H54 (cell line): ENCODE measurements at regions not wholly inside any gene's neighbourhood (a gene's known extent, or its start where the extent isn't known, plus 50 kb on each side); places are given as distances from the start of the nearest gene placed in this dataset.

Experiments used
- DNase-seq: peaks from one replicate; pipeline ENCODE4 v3.0.0; 2011; ENCODE audit warnings: low spot score, mixed read lengths; ENCODE audit not compliant: insufficient read length
- FAIRE-seq: peaks from 3 replicates; lab custom pipeline; 2011; peaks lifted over from hg19 to GRCh38; lab: Jason Lieb, UNC
- POLR2A ChIP-seq: IDR thresholded peaks from 2 replicates; pipeline ENCODE4 v1.6.1; 2011; ENCODE audit warnings: low read depth, mild to moderate bottlenecking, low read length

- DNase-seq (no peak), FAIRE-seq (no peak)
- TF ChIP-seq POLR2A, result no peak
Measured at GRCh38 chr15:61411902-61412510, 182.9 kb upstream of the RORA start.

GRCh38 chr15:61410662-61411061, 181.6 kb upstream of the RORA start:
- no peak for DNase-seq
- FAIRE-seq, result no peak
- no peak for TF ChIP-seq POLR2A

GRCh38 chr15:61404567-61404966, 175.5 kb upstream of the RORA start:
- FAIRE-seq, result no peak
- TF ChIP-seq POLR2A, result no peak
- no peak for DNase-seq

- DNase-seq, result no peak
- TF ChIP-seq POLR2A, result no peak
- FAIRE-seq, result no peak
Measured at GRCh38 chr15:61403884-61404283, 174.8 kb upstream of the RORA start.

GRCh38 chr15:61401903-61402698, 173.0 kb upstream of the RORA start:
- no peak for FAIRE-seq
- DNase-seq, result no peak
- TF ChIP-seq POLR2A, result no peak

GRCh38 chr15:61398310-61398709, 169.2 kb upstream of the RORA start:
- TF ChIP-seq POLR2A, result no peak

GRCh38 chr15:61396235-61396919, 167.3 kb upstream of the RORA start:
- FAIRE-seq (no peak), DNase-seq (no peak)
- no peak for TF ChIP-seq POLR2A

More at GRCh38 chr15:61398310-61398709, 169.2 kb upstream of the RORA start:
- FAIRE-seq (no peak), DNase-seq (no peak)

GRCh38 chr15:61393949-61394348, 164.8 kb upstream of the RORA start:
- FAIRE-seq (no peak), DNase-seq (no peak)
- no peak for TF ChIP-seq POLR2A

GRCh38 chr15:61393524-61393923, 164.4 kb upstream of the RORA start:
- no peak for TF ChIP-seq POLR2A
- FAIRE-seq, result no peak

GRCh38 chr15:61390138-61390537, 161.0 kb upstream of the RORA start:
- no peak for TF ChIP-seq POLR2A
- no peak for DNase-seq
- no peak for FAIRE-seq

More at GRCh38 chr15:61393524-61393923, 164.4 kb upstream of the RORA start:
- no peak for DNase-seq

- no peak for TF ChIP-seq POLR2A
- FAIRE-seq, result no peak
- no peak for DNase-seq
Measured at GRCh38 chr15:61389334-61390028, 160.4 kb upstream of the RORA start.

GRCh38 chr15:61387675-61388074, 158.6 kb upstream of the RORA start:
- DNase-seq (no peak), FAIRE-seq (no peak)
- no peak for TF ChIP-seq POLR2A

GRCh38 chr15:61383421-61383820, 154.3 kb upstream of the RORA start:
- TF ChIP-seq POLR2A, result no peak
- DNase-seq (no peak), FAIRE-seq (no peak)

GRCh38 chr15:61382927-61383326, 153.8 kb upstream of the RORA start:
- FAIRE-seq (no peak), DNase-seq (no peak)

More at GRCh38 chr15:61382927-61383326, 153.8 kb upstream of the RORA start:
- TF ChIP-seq POLR2A, result no peak
